LNCAP (cell line): ENCODE measurements at regions not wholly inside any gene's neighbourhood (a gene's known extent, or its start where the extent isn't known, plus 50 kb on each side); places are given as distances from the start of the nearest gene placed in this dataset.

ENCODE experiments used
- TF ChIP-seq, protein P1 (sequence below): fragments of 450-650 bp; IDR thresholded peaks from 2 replicates; pipeline ENCODE4 v1.5.1; 2017; ENCODE audit warnings: mild to moderate bottlenecking

- TF ChIP-seq, protein P1, sequence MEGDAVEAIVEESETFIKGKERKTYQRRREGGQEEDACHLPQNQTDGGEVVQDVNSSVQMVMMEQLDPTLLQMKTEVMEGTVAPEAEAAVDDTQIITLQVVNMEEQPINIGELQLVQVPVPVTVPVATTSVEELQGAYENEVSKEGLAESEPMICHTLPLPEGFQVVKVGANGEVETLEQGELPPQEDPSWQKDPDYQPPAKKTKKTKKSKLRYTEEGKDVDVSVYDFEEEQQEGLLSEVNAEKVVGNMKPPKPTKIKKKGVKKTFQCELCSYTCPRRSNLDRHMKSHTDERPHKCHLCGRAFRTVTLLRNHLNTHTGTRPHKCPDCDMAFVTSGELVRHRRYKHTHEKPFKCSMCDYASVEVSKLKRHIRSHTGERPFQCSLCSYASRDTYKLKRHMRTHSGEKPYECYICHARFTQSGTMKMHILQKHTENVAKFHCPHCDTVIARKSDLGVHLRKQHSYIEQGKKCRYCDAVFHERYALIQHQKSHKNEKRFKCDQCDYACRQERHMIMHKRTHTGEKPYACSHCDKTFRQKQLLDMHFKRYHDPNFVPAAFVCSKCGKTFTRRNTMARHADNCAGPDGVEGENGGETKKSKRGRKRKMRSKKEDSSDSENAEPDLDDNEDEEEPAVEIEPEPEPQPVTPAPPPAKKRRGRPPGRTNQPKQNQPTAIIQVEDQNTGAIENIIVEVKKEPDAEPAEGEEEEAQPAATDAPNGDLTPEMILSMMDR: no peak
Measured at GRCh38 chr9:73239570-73240265, 88.1 kb downstream of the ANXA1 start.

GRCh38 chr9:73243078-73243477 lies 91.4 kb downstream of the ANXA1 start:
- TF ChIP-seq, protein P1: no peak

DNA sequence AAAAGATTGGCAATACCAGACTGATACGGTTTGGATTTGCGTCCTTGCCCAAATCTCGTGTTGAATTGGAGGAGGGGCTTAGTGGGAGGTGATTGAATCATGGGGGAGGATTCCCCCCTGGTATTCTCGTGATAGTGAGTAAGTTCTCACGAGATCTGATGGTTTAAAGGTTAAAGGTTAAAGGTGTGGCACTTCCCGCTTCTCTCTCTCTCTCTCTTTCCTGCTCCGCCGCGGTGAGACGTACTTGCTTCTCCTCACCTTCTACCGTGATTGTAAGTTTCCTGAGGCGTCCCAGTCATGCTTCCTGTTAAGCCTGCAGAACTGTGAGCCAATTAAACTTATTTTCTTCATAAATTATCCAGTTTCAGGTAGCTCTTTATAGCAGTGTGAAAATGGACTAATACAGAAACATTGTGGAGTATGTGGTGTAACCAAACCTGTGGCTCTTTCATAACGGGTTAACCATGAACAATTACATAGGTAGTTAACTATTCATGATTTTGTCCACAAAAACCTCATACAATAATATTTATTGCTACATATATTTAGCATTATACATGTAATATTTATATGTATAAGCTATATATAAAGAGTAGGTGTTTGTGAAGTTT lies 107.5 kb downstream of the ANXA1 start:
- TF ChIP-seq, protein P1: no peak

- TF ChIP-seq, protein P1: no peak
Measured at GRCh38 chr9:73260506-73260905, 108.8 kb downstream of the ANXA1 start.

GRCh38 chr9:73264631-73265030 lies 113.0 kb downstream of the ANXA1 start:
- TF ChIP-seq, protein P1: no peak

DNA sequence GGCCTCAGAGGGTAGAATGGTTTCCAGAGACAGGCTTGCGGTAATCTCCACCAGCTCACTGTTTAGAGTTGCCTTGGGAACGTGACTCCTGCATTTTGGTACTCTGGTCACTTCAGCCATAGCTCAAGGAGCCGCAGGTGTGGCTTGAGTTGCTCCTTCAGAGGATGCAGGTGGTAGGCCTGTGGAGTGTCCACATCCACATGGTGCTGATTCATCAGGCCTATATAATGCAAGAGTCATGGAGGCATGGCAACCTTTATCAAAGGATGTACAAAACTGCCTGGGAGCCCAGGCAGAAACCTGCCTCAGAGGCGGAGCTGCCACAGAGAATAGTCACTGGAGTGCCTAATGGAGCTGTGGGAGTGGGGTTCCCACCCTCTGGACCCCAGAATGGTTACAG lies 114.2 kb downstream of the ANXA1 start:
- TF ChIP-seq, protein P1: no peak

GRCh38 chr9:73269430-73270101 lies 117.9 kb downstream of the ANXA1 start:
- TF ChIP-seq, protein P1: peak; percentile 60
